A549 (cell line): ENCODE measurements at regions not wholly inside any gene's neighbourhood (a gene's known extent, or its start where the extent isn't known, plus 50 kb on each side); places are given as distances from the start of the nearest gene placed in this dataset.

Experiments
- CBX2 ChIP-seq: fragments of 200-600 bp; sonication (generic); IDR thresholded peaks from 2 replicates; pipeline ENCODE4 v1.6.1; 2016; ENCODE audit warnings: low read depth, mild to moderate bottlenecking, borderline replicate concordance
- CHD4 ChIP-seq: fragments of 200-600 bp; sonication (generic); IDR thresholded peaks from 2 replicates; pipeline ENCODE4 v1.6.1; 2016; ENCODE audit warnings: antibody characterized with exemption, mild to moderate bottlenecking, borderline replicate concordance
- EP300 ChIP-seq, 2 experiments: fragments of >200 bp; sonication (Bioruptor Twin); formaldehyde crosslinking; IDR thresholded peaks; 2 replicates in 1 of 2; 3 replicates in 1 of 2; pipeline ENCODE4 v1.6.1; 2016 to 2017
- KDM5A ChIP-seq: fragments of 200-600 bp; sonication (generic); IDR thresholded peaks from 2 replicates; pipeline ENCODE4 v1.6.1; 2016; ENCODE audit warnings: antibody characterized with exemption, mild to moderate bottlenecking
- POLR2A ChIP-seq: IDR thresholded peaks from 2 replicates; pipeline ENCODE4 v1.6.1; 2012; ENCODE audit warnings: mild to moderate bottlenecking, low read length
- RAD21 ChIP-seq, 2 experiments: fragments of >200 bp in 1 of 2; sonication (Bioruptor Twin) in 1 of 2; formaldehyde crosslinking in 1 of 2; IDR thresholded peaks in 1 of 2; conservative IDR thresholded peaks in 1 of 2; 2 replicates in 1 of 2; 3 replicates in 1 of 2; pipeline ENCODE4 v1.6.1; 2012 to 2018; ENCODE audit warnings: inconsistent platforms in 1 of 2
- RCOR1 ChIP-seq: fragments of 150-350 bp; IDR thresholded peaks from 2 replicates; pipeline ENCODE4 v1.6.1; 2014; ENCODE audit warnings: antibody characterized with exemption, low read length, low read depth
- ZSCAN20 ChIP-seq: fragments of 250-450 bp; sonication (Bioruptor Pico); IDR thresholded peaks from 2 replicates; pipeline ENCODE4 v1.8.0; 2022; ENCODE audit warnings: mild to moderate bottlenecking, moderate library complexity
- TF ChIP-seq, protein P1 (sequence below): fragments of >200 bp; sonication (Bioruptor Twin); formaldehyde crosslinking; IDR thresholded peaks from 3 replicates; pipeline ENCODE4 v1.5.1; 2016
- TF ChIP-seq, protein P2 (sequence below): fragments of 150-350 bp; IDR thresholded peaks from 2 replicates; pipeline ENCODE4 v1.6.1; 2014; ENCODE audit warnings: low read depth, mild to moderate bottlenecking, low read length
- TF ChIP-seq, protein P3 (sequence below): IDR thresholded peaks from 2 replicates; pipeline ENCODE4 v1.6.1; 2012

DNA sequence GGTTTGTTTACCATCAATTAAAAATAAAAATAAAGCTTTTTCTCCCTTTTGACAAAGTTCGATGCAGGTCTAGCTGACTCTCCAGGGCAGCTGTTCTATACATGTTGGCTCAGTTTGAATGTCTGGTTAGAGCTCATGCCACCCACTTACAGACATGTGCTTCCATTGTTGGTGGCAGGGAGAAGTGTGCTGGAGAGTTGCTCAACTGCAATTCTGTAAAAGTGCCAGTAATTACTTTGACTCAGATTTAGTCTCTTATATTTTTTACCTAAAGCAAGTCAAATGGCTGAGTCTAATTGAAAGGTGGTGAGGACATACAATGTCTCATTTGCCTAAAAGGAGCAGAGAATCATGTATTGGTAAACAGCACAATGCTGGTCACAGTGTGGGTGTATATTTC is 609.1 kb upstream of the SYT4 start:
- TF ChIP-seq, protein P1, sequence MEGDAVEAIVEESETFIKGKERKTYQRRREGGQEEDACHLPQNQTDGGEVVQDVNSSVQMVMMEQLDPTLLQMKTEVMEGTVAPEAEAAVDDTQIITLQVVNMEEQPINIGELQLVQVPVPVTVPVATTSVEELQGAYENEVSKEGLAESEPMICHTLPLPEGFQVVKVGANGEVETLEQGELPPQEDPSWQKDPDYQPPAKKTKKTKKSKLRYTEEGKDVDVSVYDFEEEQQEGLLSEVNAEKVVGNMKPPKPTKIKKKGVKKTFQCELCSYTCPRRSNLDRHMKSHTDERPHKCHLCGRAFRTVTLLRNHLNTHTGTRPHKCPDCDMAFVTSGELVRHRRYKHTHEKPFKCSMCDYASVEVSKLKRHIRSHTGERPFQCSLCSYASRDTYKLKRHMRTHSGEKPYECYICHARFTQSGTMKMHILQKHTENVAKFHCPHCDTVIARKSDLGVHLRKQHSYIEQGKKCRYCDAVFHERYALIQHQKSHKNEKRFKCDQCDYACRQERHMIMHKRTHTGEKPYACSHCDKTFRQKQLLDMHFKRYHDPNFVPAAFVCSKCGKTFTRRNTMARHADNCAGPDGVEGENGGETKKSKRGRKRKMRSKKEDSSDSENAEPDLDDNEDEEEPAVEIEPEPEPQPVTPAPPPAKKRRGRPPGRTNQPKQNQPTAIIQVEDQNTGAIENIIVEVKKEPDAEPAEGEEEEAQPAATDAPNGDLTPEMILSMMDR = no peak
- TF ChIP-seq POLR2A (no peak), CBX2 (no peak), RCOR1 (no peak), EP300 (IDR thresholded peaks at IDR 0.05) (no peak), KDM5A (no peak), CHD4 (no peak), RAD21 (conservative IDR thresholded peaks at IDR 0.05 in 1 of 2, IDR thresholded peaks at IDR 0.05 in 1 of 2) (no peak), ZSCAN20 (CRISPR knock-in tag) (no peak)
- TF ChIP-seq, protein P2, sequence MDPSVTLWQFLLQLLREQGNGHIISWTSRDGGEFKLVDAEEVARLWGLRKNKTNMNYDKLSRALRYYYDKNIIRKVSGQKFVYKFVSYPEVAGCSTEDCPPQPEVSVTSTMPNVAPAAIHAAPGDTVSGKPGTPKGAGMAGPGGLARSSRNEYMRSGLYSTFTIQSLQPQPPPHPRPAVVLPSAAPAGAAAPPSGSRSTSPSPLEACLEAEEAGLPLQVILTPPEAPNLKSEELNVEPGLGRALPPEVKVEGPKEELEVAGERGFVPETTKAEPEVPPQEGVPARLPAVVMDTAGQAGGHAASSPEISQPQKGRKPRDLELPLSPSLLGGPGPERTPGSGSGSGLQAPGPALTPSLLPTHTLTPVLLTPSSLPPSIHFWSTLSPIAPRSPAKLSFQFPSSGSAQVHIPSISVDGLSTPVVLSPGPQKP = no peak
- TF ChIP-seq, protein P3, sequence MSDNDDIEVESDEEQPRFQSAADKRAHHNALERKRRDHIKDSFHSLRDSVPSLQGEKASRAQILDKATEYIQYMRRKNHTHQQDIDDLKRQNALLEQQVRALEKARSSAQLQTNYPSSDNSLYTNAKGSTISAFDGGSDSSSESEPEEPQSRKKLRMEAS = no peak
